IMR-90 (cell line): ENCODE measurements at regions not wholly inside any gene's neighbourhood (a gene's known extent, or its start where the extent isn't known, plus 50 kb on each side); places are given as distances from the start of the nearest gene placed in this dataset.

Experiments used
- ATAC-seq: fragments of 200-7000 bp; cut with Tn5 transposase; 2 replicates; pipeline ENCODE4 v1.9.1; 2020; ENCODE audit warnings: low read depth, mild to moderate bottlenecking, moderate library complexity
- BruUV-seq: library from RNA; stranded (reverse); fragments of 400-500 nt; replicated peaks from 2 replicates; lab custom pipeline; 2021; lab: Mats Ljungman, UMichigan
- CTCF ChIA-PET: fragments of 300-600 bp; formaldehyde crosslinking; extraction: SDS; loops from one replicate; lab custom pipeline; 2021; ENCODE audit warnings: antibody characterized with exemption; lab: Yijun Ruan, JAX
- POLR2A ChIA-PET: fragments of 300-600 bp; sonication (Branson Sonifier 250); formaldehyde crosslinking; loops from one replicate; lab custom pipeline; 2022; ENCODE audit warnings: antibody characterized with exemption; ENCODE audit not compliant: unreplicated experiment; lab: Charles Lee
- DNase-seq: peaks from one replicate; pipeline ENCODE4 v3.0.0; 2013
- H2AFZ ChIP-seq: replicated peaks from 2 replicates; pipeline ENCODE3; 2013; ENCODE audit warnings: low read length, mild to moderate bottlenecking; ENCODE audit not compliant: poor library complexity
- H2AK5ac ChIP-seq: 2 replicates; pipeline ENCODE4 v1.6.1; 2013; ENCODE audit warnings: low read depth, low read length, inconsistent platforms
- H2AK9ac ChIP-seq: replicated peaks from 2 replicates; pipeline ENCODE3; 2013; ENCODE audit warnings: mild to moderate bottlenecking, low read depth, low read length, moderate library complexity; ENCODE audit not compliant: poor library complexity
- H2BK120ac ChIP-seq: 2 replicates; pipeline ENCODE4 v1.6.1; 2013; ENCODE audit warnings: low read depth, low read length, inconsistent platforms
- H2BK15ac ChIP-seq: 3 replicates; pipeline ENCODE4 v1.6.1; 2013; ENCODE audit warnings: low read depth, low read length, inconsistent platforms
- H2BK20ac ChIP-seq: 2 replicates; pipeline ENCODE4 v1.6.1; 2013; ENCODE audit warnings: low read depth, mild to moderate bottlenecking, inconsistent platforms, low read length, moderate library complexity
- H2BK5ac ChIP-seq: 2 replicates; pipeline ENCODE4 v1.6.1; 2013; ENCODE audit warnings: mild to moderate bottlenecking, low read depth, low read length, inconsistent platforms; ENCODE audit not compliant: poor library complexity, severe bottlenecking
- H3K14ac ChIP-seq: replicated peaks from 2 replicates; pipeline ENCODE4 v1.6.1; 2013; ENCODE audit warnings: low read depth, low read length, inconsistent platforms
- H3K18ac ChIP-seq: 2 replicates; pipeline ENCODE4 v1.6.1; 2013; ENCODE audit warnings: low read depth, low read length, control low read depth
- H3K23ac ChIP-seq: 2 replicates; pipeline ENCODE4 v1.6.1; 2013; ENCODE audit warnings: low read depth, low read length, inconsistent platforms
- H3K27ac ChIP-seq: 2 replicates; pipeline ENCODE4 v1.5.1; 2013; ENCODE audit warnings: mild to moderate bottlenecking, control low read depth, low read length; ENCODE audit not compliant: insufficient read depth
- H3K27me3 ChIP-seq: 2 replicates; pipeline ENCODE4 v1.6.1; 2013; ENCODE audit warnings: low read length; ENCODE audit not compliant: control insufficient read depth, insufficient read depth
- H3K36me3 ChIP-seq: 2 replicates; pipeline ENCODE4 v1.6.1; 2013; ENCODE audit warnings: low read length, mixed read lengths; ENCODE audit not compliant: control insufficient read depth, insufficient read depth
- H3K4ac ChIP-seq: 2 replicates; pipeline ENCODE4 v1.6.1; 2013; ENCODE audit warnings: low read depth, low read length, inconsistent platforms
- H3K4me1 ChIP-seq: 2 replicates; pipeline ENCODE4 v1.6.1; 2013; ENCODE audit warnings: low read length, mixed read lengths; ENCODE audit not compliant: control insufficient read depth, insufficient read depth
- H3K4me2 ChIP-seq: 2 replicates; pipeline ENCODE4 v1.6.1; 2013; ENCODE audit warnings: low read depth, mild to moderate bottlenecking, control low read depth, low read length, moderate library complexity
- H3K4me3 ChIP-seq: 2 replicates; pipeline ENCODE4 v1.5.1; 2013; ENCODE audit warnings: low read depth, mild to moderate bottlenecking, control low read depth, low read length, moderate library complexity; ENCODE audit not compliant: insufficient read depth
- H3K56ac ChIP-seq: 2 replicates; pipeline ENCODE4 v1.6.1; 2013; ENCODE audit warnings: low read length, inconsistent platforms; ENCODE audit not compliant: insufficient read depth; ENCODE audit errors: extremely low read depth
- H3K79me1 ChIP-seq, 2 experiments: 2 replicates each; pipeline ENCODE4 v1.6.1; 2013; ENCODE audit warnings: low read length in 2 of 2, inconsistent platforms in 1 of 2, low read depth in 1 of 2
- H3K9ac ChIP-seq: 2 replicates; pipeline ENCODE4 v1.6.1; 2013; ENCODE audit warnings: low read depth, low read length, control low read depth
- H3K9me1 ChIP-seq: 2 replicates; pipeline ENCODE4 v1.6.1; 2013; ENCODE audit warnings: low read length, inconsistent platforms; ENCODE audit not compliant: insufficient read depth
- H3K9me3 ChIP-seq: 2 replicates; pipeline ENCODE4 v1.6.1; 2013; ENCODE audit warnings: low read length; ENCODE audit not compliant: control insufficient read depth, insufficient read depth
- H4K20me1 ChIP-seq: 2 replicates; pipeline ENCODE4 v1.6.1; 2013; ENCODE audit warnings: low read length, inconsistent platforms; ENCODE audit not compliant: insufficient read depth
- H4K5ac ChIP-seq: 2 replicates; pipeline ENCODE4 v1.6.1; 2013; ENCODE audit warnings: mild to moderate bottlenecking, low read depth, low read length, control low read depth
- H4K8ac ChIP-seq, 2 experiments: 2 replicates each; pipeline ENCODE4 v1.6.1; 2013; ENCODE audit warnings: low read depth in 2 of 2, low read length in 2 of 2, control low read depth in 1 of 2, inconsistent platforms in 1 of 2
- H4K91ac ChIP-seq: 2 replicates; pipeline ENCODE4 v1.6.1; 2013; ENCODE audit warnings: low read depth, low read length, inconsistent platforms; ENCODE audit not compliant: insufficient read depth
- BHLHE40 ChIP-seq: fragments of 150-350 bp; IDR thresholded peaks from 2 replicates; pipeline ENCODE4 v1.6.1; 2016; ENCODE audit warnings: mild to moderate bottlenecking, low read depth, low read length
- CEBPB ChIP-seq: IDR thresholded peaks from 2 replicates; pipeline ENCODE4 v1.6.1; 2012; ENCODE audit warnings: low read depth, low read length, improper control_type of control experiment
- CTCF ChIP-seq: conservative IDR thresholded peaks from 2 replicates; pipeline ENCODE4 v1.5.1; 2012; ENCODE audit warnings: mild to moderate bottlenecking, low read depth, low read length, improper control_type of control experiment
- MAFK ChIP-seq: IDR thresholded peaks from 2 replicates; pipeline ENCODE4 v1.6.1; 2012; ENCODE audit warnings: low read depth, low read length, improper control_type of control experiment
- POLR2A ChIP-seq: IDR thresholded peaks from 2 replicates; pipeline ENCODE4 v1.6.1; 2012; ENCODE audit warnings: mild to moderate bottlenecking, low read depth, low read length
- RCOR1 ChIP-seq: IDR thresholded peaks from 2 replicates; pipeline ENCODE4 v1.6.1; 2012; ENCODE audit warnings: mild to moderate bottlenecking, low read length, improper control_type of control experiment; ENCODE audit not compliant: insufficient replicate concordance
- USF2 ChIP-seq: fragments of 150-350 bp; IDR thresholded peaks from 2 replicates; pipeline ENCODE4 v1.6.1; 2017; ENCODE audit warnings: mild to moderate bottlenecking, antibody characterized with exemption, low read length, low read depth
- WGBS, 2 experiments: methylation state at CpG; one replicate each; pipeline versions ENCODE4 v1.1.5 to v1.1.7; 2013; ENCODE audit warnings: missing lambda C conversion rate in 2 of 2; ENCODE audit not compliant: insufficient read length in 1 of 2; ENCODE audit errors: extremely low coverage in 2 of 2; 5-methylcytosine and 5-hydroxymethylcytosine counted together
- dilution Hi-C: fragments of 300-500 bp; cut with HindIII; formaldehyde crosslinking; loops from one replicate; pipeline ENCODE4 v1.14.3; 2018; ENCODE audit warnings: low sequenced_read_pairs; ENCODE audit not compliant: unreplicated experiment
- in situ Hi-C: fragments of 300-500 bp; cut with MboI; formaldehyde crosslinking; loops from 3 replicates; pipeline ENCODE4 v1.14.3; 2019; ENCODE audit warnings: low sequenced_read_pairs, inconsistent platforms, mixed read lengths
- intact Hi-C: fragments of 100-400 bp; cut with micrococcal nuclease; formaldehyde crosslinking; loops from 2 replicates; pipeline ENCODE4 v1.10.0; 2022

- Histone ChIP-seq H3K14ac (no peak overlapping the region), H2BK5ac (no peak overlapping the region), H2BK20ac (no peak overlapping the region), H2AK5ac (no peak overlapping the region), H4K5ac (no peak overlapping the region), H2BK15ac (no peak overlapping the region), H3K4me3 (no peak overlapping the region), H3K4me1 (peaks cover 1% of the 10 kb centered on the region; the same call in 1 of the 2 replicates), H3K4ac (no peak overlapping the region), H4K20me1 (no peaks in the 10 kb centered on the region), H2BK120ac (no peak overlapping the region), H3K9me1 (0 out of 2 replicates have a peak, but pooled peaks cover 2% of the 10 kb centered on the region), H3K23ac (no peak overlapping the region), H3K4me2 (no peak overlapping the region), H3K79me1 (no peaks in the 10 kb centered on the region), H3K27ac (no peak overlapping the region), H2AFZ (no peak overlapping the region), H3K18ac (no peak overlapping the region), H4K91ac (no peak overlapping the region), H2AK9ac (no peak overlapping the region), H3K56ac (no peak overlapping the region), H3K36me3 (no peaks in the 10 kb centered on the region), H3K27me3 (no peaks in the 10 kb centered on the region), H3K9ac (no peak overlapping the region), H3K9me3 (no peaks in the 10 kb centered on the region), H4K8ac (no peak overlapping the region)
- ChIA-PET CTCF (interaction anchor here (1.1 kb wide), 1 partner anchor 10 kb away, joined by 3 read pairs; no protein-coding TSS in a partner anchor), POLR2A (no interaction called here)
- no peak for ATAC-seq
- no peak for TF ChIP-seq POLR2A
- no peak for TF ChIP-seq RCOR1
- no peak for TF ChIP-seq CEBPB
- no peak for TF ChIP-seq BHLHE40
- TF ChIP-seq USF2, result no peak
- TF ChIP-seq MAFK, result no peak
- TF ChIP-seq CTCF, result no peak
- WGBS, 2 experiments, result no CpG with 5 or more reads among the region's 6 CpGs
- intact Hi-C loops, result no loop called here
- dilution Hi-C loops, result no loop called here
- in situ Hi-C loops, result no loop called here
- DNase-seq, result no peak
- BruUV-seq, result no TSS peak
Observed at GRCh38 chr21:35606146-35606545, 454.2 kb downstream of the SETD4 start.
